WTC11 (cell line): ENCODE measurements at regions not wholly inside any gene's neighbourhood (a gene's known extent, or its start where the extent isn't known, plus 50 kb on each side); places are given as distances from the start of the nearest gene placed in this dataset.

Source experiments
- CREM ChIP-seq: sonication (generic); formaldehyde crosslinking; IDR thresholded peaks from 2 replicates; pipeline ENCODE4 v1.8.1; 2022; ENCODE audit warnings: mild to moderate bottlenecking, missing genetic modification reagents, moderate library complexity
- E2F1 ChIP-seq: sonication (generic); formaldehyde crosslinking; IDR thresholded peaks from 2 replicates; pipeline ENCODE4 v1.8.0; 2022; ENCODE audit warnings: mild to moderate bottlenecking, missing genetic modification reagents
- E2F4 ChIP-seq: sonication (generic); formaldehyde crosslinking; IDR thresholded peaks from 2 replicates; pipeline ENCODE4 v1.8.1; 2022; ENCODE audit warnings: low read depth, mild to moderate bottlenecking, moderate library complexity, missing genetic modification reagents, borderline replicate concordance
- EMX1 ChIP-seq: fragments of 250-450 bp; sonication (Bioruptor Pico); IDR thresholded peaks from 2 replicates; pipeline ENCODE4 v1.8.0; 2021; ENCODE audit warnings: mild to moderate bottlenecking
- MAX ChIP-seq: sonication (generic); formaldehyde crosslinking; IDR thresholded peaks from 2 replicates; pipeline ENCODE4 v1.8.0; 2022; ENCODE audit warnings: mild to moderate bottlenecking, missing genetic modification reagents
- NR3C1 ChIP-seq: sonication (generic); formaldehyde crosslinking; conservative IDR thresholded peaks from 2 replicates; pipeline ENCODE4 v1.8.1; 2023; ENCODE audit warnings: low read depth, mild to moderate bottlenecking, missing genetic modification reagents
- SP1 ChIP-seq: sonication (generic); formaldehyde crosslinking; conservative IDR thresholded peaks from 2 replicates; pipeline ENCODE4 v1.8.1; 2022; ENCODE audit warnings: missing genetic modification reagents
- STAT6 ChIP-seq: sonication (generic); formaldehyde crosslinking; conservative IDR thresholded peaks from 2 replicates; pipeline ENCODE4 v1.8.1; 2023; ENCODE audit warnings: mild to moderate bottlenecking, low read depth, missing genetic modification reagents, moderate library complexity
- USF1 ChIP-seq: sonication (generic); formaldehyde crosslinking; IDR thresholded peaks from 2 replicates; pipeline ENCODE4 v1.8.0; 2022; ENCODE audit warnings: mild to moderate bottlenecking, missing genetic modification reagents
- TF ChIP-seq, protein P1 (sequence below): fragments of 200-600 bp; IDR thresholded peaks from 2 replicates; pipeline ENCODE4 v1.8.0; 2022; ENCODE audit warnings: antibody characterized with exemption
- TF ChIP-seq, protein P2 (sequence below): fragments of 250-450 bp; sonication (Bioruptor Pico); IDR thresholded peaks from 2 replicates; pipeline ENCODE4 v1.9.0; 2021; ENCODE audit warnings: mild to moderate bottlenecking, borderline replicate concordance

GRCh38 chr6:132893772-132894490 lies 79.6 kb downstream of the RPS12 start:
- TF ChIP-seq, protein P1, sequence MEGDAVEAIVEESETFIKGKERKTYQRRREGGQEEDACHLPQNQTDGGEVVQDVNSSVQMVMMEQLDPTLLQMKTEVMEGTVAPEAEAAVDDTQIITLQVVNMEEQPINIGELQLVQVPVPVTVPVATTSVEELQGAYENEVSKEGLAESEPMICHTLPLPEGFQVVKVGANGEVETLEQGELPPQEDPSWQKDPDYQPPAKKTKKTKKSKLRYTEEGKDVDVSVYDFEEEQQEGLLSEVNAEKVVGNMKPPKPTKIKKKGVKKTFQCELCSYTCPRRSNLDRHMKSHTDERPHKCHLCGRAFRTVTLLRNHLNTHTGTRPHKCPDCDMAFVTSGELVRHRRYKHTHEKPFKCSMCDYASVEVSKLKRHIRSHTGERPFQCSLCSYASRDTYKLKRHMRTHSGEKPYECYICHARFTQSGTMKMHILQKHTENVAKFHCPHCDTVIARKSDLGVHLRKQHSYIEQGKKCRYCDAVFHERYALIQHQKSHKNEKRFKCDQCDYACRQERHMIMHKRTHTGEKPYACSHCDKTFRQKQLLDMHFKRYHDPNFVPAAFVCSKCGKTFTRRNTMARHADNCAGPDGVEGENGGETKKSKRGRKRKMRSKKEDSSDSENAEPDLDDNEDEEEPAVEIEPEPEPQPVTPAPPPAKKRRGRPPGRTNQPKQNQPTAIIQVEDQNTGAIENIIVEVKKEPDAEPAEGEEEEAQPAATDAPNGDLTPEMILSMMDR: no peak
- TF ChIP-seq NR3C1 (no peak), USF1 (CRISPR knock-in tag) (no peak), SP1 (no peak), E2F1 (CRISPR knock-in tag) (no peak), MAX (CRISPR knock-in tag) (no peak), STAT6 (CRISPR knock-in tag) (no peak), E2F4 (CRISPR knock-in tag) (no peak), CREM (CRISPR knock-in tag) (no peak), EMX1 (no peak)
- TF ChIP-seq, protein P2, sequence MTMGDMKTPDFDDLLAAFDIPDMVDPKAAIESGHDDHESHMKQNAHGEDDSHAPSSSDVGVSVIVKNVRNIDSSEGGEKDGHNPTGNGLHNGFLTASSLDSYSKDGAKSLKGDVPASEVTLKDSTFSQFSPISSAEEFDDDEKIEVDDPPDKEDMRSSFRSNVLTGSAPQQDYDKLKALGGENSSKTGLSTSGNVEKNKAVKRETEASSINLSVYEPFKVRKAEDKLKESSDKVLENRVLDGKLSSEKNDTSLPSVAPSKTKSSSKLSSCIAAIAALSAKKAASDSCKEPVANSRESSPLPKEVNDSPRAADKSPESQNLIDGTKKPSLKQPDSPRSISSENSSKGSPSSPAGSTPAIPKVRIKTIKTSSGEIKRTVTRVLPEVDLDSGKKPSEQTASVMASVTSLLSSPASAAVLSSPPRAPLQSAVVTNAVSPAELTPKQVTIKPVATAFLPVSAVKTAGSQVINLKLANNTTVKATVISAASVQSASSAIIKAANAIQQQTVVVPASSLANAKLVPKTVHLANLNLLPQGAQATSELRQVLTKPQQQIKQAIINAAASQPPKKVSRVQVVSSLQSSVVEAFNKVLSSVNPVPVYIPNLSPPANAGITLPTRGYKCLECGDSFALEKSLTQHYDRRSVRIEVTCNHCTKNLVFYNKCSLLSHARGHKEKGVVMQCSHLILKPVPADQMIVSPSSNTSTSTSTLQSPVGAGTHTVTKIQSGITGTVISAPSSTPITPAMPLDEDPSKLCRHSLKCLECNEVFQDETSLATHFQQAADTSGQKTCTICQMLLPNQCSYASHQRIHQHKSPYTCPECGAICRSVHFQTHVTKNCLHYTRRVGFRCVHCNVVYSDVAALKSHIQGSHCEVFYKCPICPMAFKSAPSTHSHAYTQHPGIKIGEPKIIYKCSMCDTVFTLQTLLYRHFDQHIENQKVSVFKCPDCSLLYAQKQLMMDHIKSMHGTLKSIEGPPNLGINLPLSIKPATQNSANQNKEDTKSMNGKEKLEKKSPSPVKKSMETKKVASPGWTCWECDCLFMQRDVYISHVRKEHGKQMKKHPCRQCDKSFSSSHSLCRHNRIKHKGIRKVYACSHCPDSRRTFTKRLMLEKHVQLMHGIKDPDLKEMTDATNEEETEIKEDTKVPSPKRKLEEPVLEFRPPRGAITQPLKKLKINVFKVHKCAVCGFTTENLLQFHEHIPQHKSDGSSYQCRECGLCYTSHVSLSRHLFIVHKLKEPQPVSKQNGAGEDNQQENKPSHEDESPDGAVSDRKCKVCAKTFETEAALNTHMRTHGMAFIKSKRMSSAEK (CRISPR knock-in tag): no peak
